Endothelial cell (in vitro differentiated cells): ENCODE measurements at regions not wholly inside any gene's neighbourhood (a gene's known extent, or its start where the extent isn't known, plus 50 kb on each side); places are given as distances from the start of the nearest gene placed in this dataset.

Source experiments
- DNase-seq: peaks from one replicate; pipeline ENCODE4 v3.0.0; 2021; ENCODE audit warnings: low spot score
- H3K27ac Mint-ChIP-seq: one replicate; pipeline ENCODE4 v1.8.0; 2021; ENCODE audit warnings: mixed read lengths, inconsistent platforms; ENCODE audit not compliant: unreplicated experiment
- H3K27me3 Mint-ChIP-seq: one replicate; pipeline ENCODE4 v1.8.0; 2021; ENCODE audit warnings: mild to moderate bottlenecking, moderate library complexity, mixed read lengths, inconsistent platforms; ENCODE audit not compliant: unreplicated experiment
- H3K36me3 Mint-ChIP-seq: one replicate; pipeline ENCODE4 v1.8.0; 2021; ENCODE audit warnings: mild to moderate bottlenecking, low read depth, mixed read lengths, inconsistent platforms; ENCODE audit not compliant: unreplicated experiment
- H3K4me1 Mint-ChIP-seq: one replicate; pipeline ENCODE4 v1.8.0; 2021; ENCODE audit warnings: mild to moderate bottlenecking, mixed read lengths, inconsistent platforms; ENCODE audit not compliant: unreplicated experiment
- H3K4me3 Mint-ChIP-seq: one replicate; pipeline ENCODE4 v1.8.0; 2021; ENCODE audit warnings: mild to moderate bottlenecking, mixed read lengths, inconsistent platforms; ENCODE audit not compliant: unreplicated experiment
- H3K9me3 Mint-ChIP-seq: one replicate; pipeline ENCODE4 v1.8.0; 2021; ENCODE audit warnings: mixed read lengths, inconsistent platforms; ENCODE audit not compliant: unreplicated experiment
- TF ChIP-seq, protein P1 (sequence below): fragments of 200-600 bp; sonication (generic); IDR thresholded peaks from one replicate; pipeline ENCODE4 v1.5.0; 2021; ENCODE audit warnings: antibody characterized with exemption; ENCODE audit not compliant: unreplicated experiment

DNA sequence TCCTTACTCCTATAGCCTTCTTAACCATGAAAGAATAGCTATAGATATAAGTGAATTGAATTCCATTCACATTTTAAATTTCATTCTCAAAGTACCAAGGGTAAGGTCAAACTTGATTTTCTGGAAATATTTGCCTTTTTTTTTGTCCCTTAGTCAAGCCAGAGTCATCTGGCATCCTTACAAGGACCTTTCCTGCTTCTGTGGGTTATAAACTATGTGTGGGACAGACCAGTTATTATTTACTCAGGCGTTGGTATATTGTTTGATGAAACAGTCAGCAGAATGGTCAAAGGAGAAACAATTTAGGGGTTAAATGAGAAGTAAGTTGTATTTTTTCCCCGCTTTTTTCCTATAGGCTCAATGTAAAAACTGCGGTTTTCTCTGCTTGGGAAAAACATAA, 1103.2 kb upstream of the ZEB2 start:
- no peaks in the 10 kb centered on the region for H3K9me3 Mint-ChIP-seq
- DNase-seq: no peak
- H3K4me3 Mint-ChIP-seq: no peak overlapping the region
- no peak overlapping the region for H3K27ac Mint-ChIP-seq
- H3K27me3 Mint-ChIP-seq: no peaks in the 10 kb centered on the region
- H3K4me1 Mint-ChIP-seq: peaks cover 3% of the 10 kb centered on the region
- TF ChIP-seq, protein P1, sequence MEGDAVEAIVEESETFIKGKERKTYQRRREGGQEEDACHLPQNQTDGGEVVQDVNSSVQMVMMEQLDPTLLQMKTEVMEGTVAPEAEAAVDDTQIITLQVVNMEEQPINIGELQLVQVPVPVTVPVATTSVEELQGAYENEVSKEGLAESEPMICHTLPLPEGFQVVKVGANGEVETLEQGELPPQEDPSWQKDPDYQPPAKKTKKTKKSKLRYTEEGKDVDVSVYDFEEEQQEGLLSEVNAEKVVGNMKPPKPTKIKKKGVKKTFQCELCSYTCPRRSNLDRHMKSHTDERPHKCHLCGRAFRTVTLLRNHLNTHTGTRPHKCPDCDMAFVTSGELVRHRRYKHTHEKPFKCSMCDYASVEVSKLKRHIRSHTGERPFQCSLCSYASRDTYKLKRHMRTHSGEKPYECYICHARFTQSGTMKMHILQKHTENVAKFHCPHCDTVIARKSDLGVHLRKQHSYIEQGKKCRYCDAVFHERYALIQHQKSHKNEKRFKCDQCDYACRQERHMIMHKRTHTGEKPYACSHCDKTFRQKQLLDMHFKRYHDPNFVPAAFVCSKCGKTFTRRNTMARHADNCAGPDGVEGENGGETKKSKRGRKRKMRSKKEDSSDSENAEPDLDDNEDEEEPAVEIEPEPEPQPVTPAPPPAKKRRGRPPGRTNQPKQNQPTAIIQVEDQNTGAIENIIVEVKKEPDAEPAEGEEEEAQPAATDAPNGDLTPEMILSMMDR: no peak
- no peaks in the 10 kb centered on the region for H3K36me3 Mint-ChIP-seq

DNA sequence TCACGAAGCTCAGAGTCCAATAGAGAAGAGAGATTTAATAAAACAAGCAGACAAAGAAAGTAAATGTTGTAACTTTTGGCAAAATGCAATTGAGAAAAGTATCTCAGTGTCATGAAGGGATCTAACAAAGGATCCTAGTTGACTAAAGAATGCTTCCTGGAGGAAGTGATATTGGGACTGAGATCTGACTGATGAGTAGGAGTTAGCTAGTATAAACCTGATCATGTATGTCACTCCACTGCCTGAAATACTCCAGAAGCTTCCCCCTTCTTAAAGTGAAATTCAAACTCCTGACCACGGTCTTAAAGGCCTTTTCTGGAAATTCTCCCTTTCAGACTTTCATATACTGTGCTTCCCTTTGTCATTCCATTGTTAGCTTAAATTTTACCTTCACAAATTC, 1102.4 kb upstream of the ZEB2 start:
- H3K4me3 Mint-ChIP-seq: no peak overlapping the region

DNA sequence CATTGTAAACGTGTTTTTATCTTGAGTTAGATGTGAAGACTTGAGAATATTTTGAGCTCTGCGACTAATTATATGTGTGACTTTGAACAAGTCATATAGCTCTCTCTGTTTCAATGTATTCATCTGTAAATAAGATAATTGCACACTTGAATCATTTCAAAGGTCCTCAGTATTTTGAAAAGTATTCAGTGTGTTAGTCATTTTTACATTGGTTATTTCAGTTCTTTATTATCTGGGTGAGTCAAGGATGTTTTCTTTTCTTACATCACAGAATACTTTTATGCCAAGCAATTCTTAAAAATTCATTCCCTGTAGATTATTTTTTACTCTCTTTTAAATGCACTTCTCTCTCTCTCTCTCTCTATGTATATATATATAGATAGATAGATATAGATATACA, 1098.0 kb upstream of the ZEB2 start:
- H3K9me3 Mint-ChIP-seq: no peaks in the 10 kb centered on the region
- TF ChIP-seq, protein P1: no peak
- no peak for DNase-seq
- no peaks in the 10 kb centered on the region for H3K36me3 Mint-ChIP-seq
- H3K4me3 Mint-ChIP-seq: no peak overlapping the region
- H3K27me3 Mint-ChIP-seq: peaks cover 3% of the 10 kb centered on the region
- H3K4me1 Mint-ChIP-seq: no peaks in the 10 kb centered on the region
- H3K27ac Mint-ChIP-seq: no peak overlapping the region

More for the DNA sequence above, 1102.4 kb upstream of the ZEB2 start:
- Mint-ChIP-seq H3K4me1 (peaks cover 3% of the 10 kb centered on the region), H3K36me3 (no peaks in the 10 kb centered on the region), H3K27ac (no peak overlapping the region), H3K9me3 (no peaks in the 10 kb centered on the region), H3K27me3 (peaks cover 2% of the 10 kb centered on the region)
- TF ChIP-seq, protein P1: no peak
- no peak for DNase-seq

DNA sequence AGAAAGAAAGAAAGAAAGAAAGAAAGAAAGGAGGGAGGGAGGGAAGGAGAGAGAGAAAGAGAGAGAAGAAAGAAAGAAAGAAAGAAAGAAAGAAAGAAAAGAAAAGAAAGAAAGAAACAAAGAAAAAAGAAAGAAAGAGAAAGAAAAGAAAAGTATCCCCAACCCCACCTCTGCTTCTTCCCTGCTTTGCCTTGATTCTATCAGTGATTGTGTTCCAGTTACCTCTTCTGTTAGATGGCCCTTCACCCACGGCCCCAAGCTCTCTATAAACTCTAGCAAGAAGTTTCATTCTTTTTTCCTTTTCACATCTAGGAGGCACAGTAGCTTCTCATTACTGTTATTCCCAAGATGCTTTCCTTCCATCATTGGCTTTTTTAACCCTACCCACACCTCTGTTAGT, 1097.5 kb upstream of the ZEB2 start:
- DNase-seq: no peak
- H3K9me3 Mint-ChIP-seq: no peaks in the 10 kb centered on the region
- no peak overlapping the region for H3K4me3 Mint-ChIP-seq
- H3K27ac Mint-ChIP-seq: no peak overlapping the region
- H3K27me3 Mint-ChIP-seq: peaks cover 3% of the 10 kb centered on the region
- H3K4me1 Mint-ChIP-seq: no peaks in the 10 kb centered on the region
- TF ChIP-seq, protein P1: no peak
- no peaks in the 10 kb centered on the region for H3K36me3 Mint-ChIP-seq

DNA sequence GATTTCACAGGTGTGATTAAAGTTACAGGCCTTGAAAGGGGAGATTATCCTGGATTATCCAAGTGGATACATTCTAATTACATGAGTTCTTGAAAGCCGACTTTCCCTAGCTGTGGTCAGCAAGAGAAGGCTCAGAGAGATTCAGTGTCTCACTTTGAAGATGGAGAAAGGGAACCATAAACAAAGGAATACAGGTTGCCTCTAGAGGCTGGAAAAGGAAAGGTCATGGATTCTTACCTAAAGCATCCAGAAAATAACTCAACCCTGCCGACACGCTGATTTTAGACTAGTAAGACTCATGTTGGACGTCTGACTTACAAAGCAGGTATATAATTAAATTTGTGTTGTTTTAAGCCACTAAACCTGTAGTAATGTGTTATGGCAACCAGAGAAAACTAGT, 1095.7 kb upstream of the ZEB2 start:
- no peak for DNase-seq

More for the DNA sequence above, 1095.7 kb upstream of the ZEB2 start:
- peaks cover 3% of the 10 kb centered on the region for H3K27me3 Mint-ChIP-seq
- H3K4me1 Mint-ChIP-seq: no peaks in the 10 kb centered on the region
- TF ChIP-seq, protein P1: no peak
- no peaks in the 10 kb centered on the region for H3K9me3 Mint-ChIP-seq
- H3K27ac Mint-ChIP-seq: no peak overlapping the region
- no peaks in the 10 kb centered on the region for H3K36me3 Mint-ChIP-seq
- no peak overlapping the region for H3K4me3 Mint-ChIP-seq
